H1 (cell line): ENCODE measurements at regions not wholly inside any gene's neighbourhood (a gene's known extent, or its start where the extent isn't known, plus 50 kb on each side); places are given as distances from the start of the nearest gene placed in this dataset.

Experiments used
- CTCF ChIA-PET: fragments of 300-600 bp; sonication (Branson Sonifier 250); formaldehyde crosslinking; loops from one replicate; lab custom pipeline; 2021; ENCODE audit not compliant: partially characterized antibody; lab: Charles Lee
- POLR2A ChIA-PET: fragments of 300-600 bp; sonication (Branson Sonifier 250); formaldehyde crosslinking; loops from one replicate; lab custom pipeline; 2021; ENCODE audit warnings: inconsistent platforms; ENCODE audit not compliant: partially characterized antibody; lab: Charles Lee
- DNase-seq, 2 experiments: peaks; one replicate each; pipeline versions ENCODE4 v3.0.0 to v3.0.0-alpha.2; 2010 to 2022; ENCODE audit warnings: low spot score in 2 of 2, low read depth in 1 of 2, mixed read lengths in 1 of 2
- FAIRE-seq: peaks from 2 replicates; lab custom pipeline; 2011; peaks lifted over from hg19 to GRCh38; lab: Jason Lieb, UNC
- H2AFZ ChIP-seq: 2 replicates; pipeline ENCODE4 v1.8.1; 2012; ENCODE audit warnings: low read length, inconsistent platforms
- H2AK5ac ChIP-seq: 2 replicates; pipeline ENCODE4 v1.6.1; 2013; ENCODE audit warnings: low read depth, low read length
- H2BK120ac ChIP-seq: replicated peaks from 2 replicates; pipeline ENCODE3; 2013; ENCODE audit warnings: low read depth, low read length, inconsistent platforms
- H2BK12ac ChIP-seq: 2 replicates; pipeline ENCODE4 v1.6.1; 2013; ENCODE audit warnings: low read depth, low read length
- H2BK15ac ChIP-seq: 2 replicates; pipeline ENCODE4 v1.6.1; 2013; ENCODE audit warnings: low read length
- H2BK20ac ChIP-seq: 2 replicates; pipeline ENCODE4 v1.6.1; 2013; ENCODE audit warnings: low read length
- H2BK5ac ChIP-seq: 2 replicates; pipeline ENCODE4 v1.6.1; 2013; ENCODE audit warnings: low read depth, low read length
- H3K14ac ChIP-seq: 2 replicates; pipeline ENCODE4 v1.6.1; 2013; ENCODE audit warnings: inconsistent platforms; ENCODE audit not compliant: insufficient read length
- H3K18ac ChIP-seq: 2 replicates; pipeline ENCODE4 v1.6.1; 2013; ENCODE audit warnings: low read length; ENCODE audit errors: extremely low read depth
- H3K23ac ChIP-seq: 2 replicates; pipeline ENCODE4 v1.6.1; 2013; ENCODE audit warnings: inconsistent platforms; ENCODE audit not compliant: insufficient read length
- H3K23me2 ChIP-seq: 2 replicates; pipeline ENCODE4 v1.6.1; 2013; ENCODE audit warnings: low read depth, low read length
- H3K27ac ChIP-seq: 2 replicates; pipeline ENCODE4 v1.6.1; 2011; ENCODE audit warnings: low read depth, low read length, inconsistent platforms
- H3K27me3 ChIP-seq, 4 experiments: replicated peaks in 1 of 4; 1 replicate in 1 of 4; 2 replicates in 3 of 4; pipeline versions ENCODE4 v1.6.1 to v1.8.1; 2011 to 2013; ENCODE audit warnings: low read length in 3 of 4, mild to moderate bottlenecking in 3 of 4, inconsistent platforms in 2 of 4, mixed read lengths in 2 of 4, moderate library complexity in 1 of 4; ENCODE audit not compliant: control insufficient read depth in 3 of 4, insufficient read depth in 3 of 4; ENCODE audit errors: extremely low read depth in 1 of 4
- H3K36me3 ChIP-seq, 4 experiments: 2 replicates each; pipeline versions ENCODE4 v1.6.1 to v1.8.1; 2011 to 2013; ENCODE audit warnings: mild to moderate bottlenecking in 4 of 4, low read length in 3 of 4, moderate library complexity in 2 of 4, control low read depth in 1 of 4, inconsistent platforms in 1 of 4; ENCODE audit not compliant: insufficient read depth in 4 of 4, control insufficient read depth in 2 of 4
- H3K4ac ChIP-seq: replicated peaks from 2 replicates; pipeline ENCODE3; 2013; ENCODE audit warnings: low read length, low read depth, mixed read lengths, inconsistent platforms; ENCODE audit not compliant: insufficient read length
- H3K4me1 ChIP-seq, 4 experiments: replicated peaks in 1 of 4; 1 replicate in 1 of 4; 2 replicates in 3 of 4; pipeline versions ENCODE4 v1.6.1 to v1.8.1; 2011 to 2013; ENCODE audit warnings: low read length in 3 of 4, inconsistent platforms in 2 of 4, mixed read lengths in 1 of 4; ENCODE audit not compliant: insufficient read depth in 4 of 4, control insufficient read depth in 3 of 4
- H3K4me2 ChIP-seq, 2 experiments: 2 replicates each; pipeline versions ENCODE4 v1.6.1 to v1.8.1; 2011 to 2013; ENCODE audit warnings: low read depth in 2 of 2, low read length in 2 of 2, control low read depth in 1 of 2, inconsistent platforms in 1 of 2, mild to moderate bottlenecking in 1 of 2; ENCODE audit not compliant: insufficient read depth in 1 of 2
- H3K4me3 ChIP-seq, 4 experiments: fragments of 200-600, 300-600 bp in 1 of 4; sonication (generic), shearing (Covaris generic), sonication (Bioruptor Twin) in 1 of 4; 2 replicates each; pipeline versions ENCODE4 v1.5.1 to v1.8.1; 2011 to 2016; ENCODE audit warnings: low read length in 4 of 4, low read depth in 3 of 4, control low read depth in 2 of 4, inconsistent platforms in 2 of 4, mild to moderate bottlenecking in 2 of 4, mixed read lengths in 1 of 4, moderate library complexity in 1 of 4; ENCODE audit not compliant: insufficient read depth in 2 of 4; ENCODE audit errors: extremely low read depth in 1 of 4
- H3K56ac ChIP-seq: replicated peaks from 2 replicates; pipeline ENCODE3; 2013; ENCODE audit warnings: low read depth, mild to moderate bottlenecking, mixed read lengths, low read length, inconsistent platforms; ENCODE audit not compliant: insufficient read length
- H3K79me1 ChIP-seq: 2 replicates; pipeline ENCODE4 v1.6.1; 2013; ENCODE audit warnings: low read depth, low read length, control low read depth
- H3K79me2 ChIP-seq, 2 experiments: 2 replicates each; pipeline versions ENCODE4 v1.6.1 to v1.8.1; 2012 to 2013; ENCODE audit warnings: low read length in 2 of 2, mild to moderate bottlenecking in 2 of 2, inconsistent platforms in 1 of 2; ENCODE audit not compliant: insufficient read depth in 2 of 2, control insufficient read depth in 1 of 2
- H3K9ac ChIP-seq, 4 experiments: replicated peaks in 1 of 4; 1 replicate in 1 of 4; 2 replicates in 3 of 4; pipeline versions ENCODE4 v1.6.1 to v1.8.1; 2011 to 2013; ENCODE audit warnings: low read depth in 3 of 4, low read length in 3 of 4, control low read depth in 2 of 4, mild to moderate bottlenecking in 2 of 4, moderate library complexity in 2 of 4, inconsistent platforms in 1 of 4; ENCODE audit errors: extremely low read depth in 1 of 4
- H3K9me3 ChIP-seq, 2 experiments: 2 replicates each; pipeline versions ENCODE4 v1.6.1 to v1.8.1; 2012 to 2013; ENCODE audit warnings: mild to moderate bottlenecking in 2 of 2, moderate library complexity in 2 of 2, control low read depth in 1 of 2, inconsistent platforms in 1 of 2, low read depth in 1 of 2, low read length in 1 of 2, mixed read lengths in 1 of 2; ENCODE audit not compliant: insufficient read depth in 2 of 2
- H4K20me1 ChIP-seq, 2 experiments: replicated peaks in 1 of 2; 2 replicates each; pipeline versions ENCODE3 to v1.8.1; 2011 to 2013; ENCODE audit warnings: inconsistent platforms in 2 of 2, low read length in 2 of 2, mild to moderate bottlenecking in 1 of 2; ENCODE audit not compliant: insufficient read depth in 2 of 2, control insufficient read depth in 1 of 2
- H4K5ac ChIP-seq: 2 replicates; pipeline ENCODE4 v1.6.1; 2013; ENCODE audit warnings: low read length, low read depth, mixed read lengths, inconsistent platforms; ENCODE audit not compliant: insufficient read length
- H4K8ac ChIP-seq: 2 replicates; pipeline ENCODE4 v1.8.0; 2013; ENCODE audit warnings: mild to moderate bottlenecking, moderate library complexity, low read length, inconsistent platforms; ENCODE audit not compliant: insufficient read depth; ENCODE audit errors: extremely low read depth
- H4K91ac ChIP-seq: replicated peaks from 2 replicates; pipeline ENCODE3; 2013; ENCODE audit warnings: low read length, mixed read lengths, inconsistent platforms; ENCODE audit not compliant: insufficient read length
- BRCA1 ChIP-seq: IDR thresholded peaks from 2 replicates; pipeline ENCODE4 v1.6.1; 2012; ENCODE audit warnings: low read depth, low read length, improper control_type of control experiment
- CBX5 ChIP-seq: fragments of 300-800, 300-1000 bp; sonication (generic); IDR thresholded peaks from 2 replicates; pipeline ENCODE4 v1.7.1; 2016; ENCODE audit warnings: antibody characterized with exemption, low read length, low read depth
- CBX8 ChIP-seq: fragments of 300-800, 300-1000 bp; sonication (generic); IDR thresholded peaks from 2 replicates; pipeline ENCODE4 v1.7.1; 2016; ENCODE audit warnings: low read depth, low read length, borderline replicate concordance
- CEBPB ChIP-seq: IDR thresholded peaks from 2 replicates; pipeline ENCODE4 v1.6.1; 2012; ENCODE audit warnings: low read depth, low read length
- CHD1 ChIP-seq: IDR thresholded peaks from 2 replicates; pipeline ENCODE4 v1.6.1; 2012; ENCODE audit warnings: low read depth, low read length, improper control_type of control experiment
- EZH2 ChIP-seq: fragments of 200-600 bp; sonication (generic); IDR thresholded peaks from 2 replicates; pipeline ENCODE4 v1.7.1; 2012; ENCODE audit warnings: low read depth, mild to moderate bottlenecking, moderate library complexity, low read length, inconsistent platforms; ENCODE audit not compliant: severe bottlenecking
- KDM1A ChIP-seq: fragments of 200-600, 300-600 bp; sonication (generic); IDR thresholded peaks from 2 replicates; pipeline ENCODE4 v1.7.1; 2016; ENCODE audit warnings: mild to moderate bottlenecking, low read length, borderline replicate concordance
- NRF1 ChIP-seq: IDR thresholded peaks from 2 replicates; pipeline ENCODE4 v1.6.1; 2011; ENCODE audit warnings: mild to moderate bottlenecking, low read depth, low read length, improper control_type of control experiment
- SIRT6 ChIP-seq: IDR thresholded peaks from one replicate; pipeline ENCODE4 v1.7.1; 2012; ENCODE audit warnings: low read length, inconsistent platforms
- SP1 ChIP-seq: IDR thresholded peaks from 2 replicates; pipeline ENCODE4 v1.6.1; 2011; ENCODE audit warnings: low read depth, low read length
- TCF12 ChIP-seq: IDR thresholded peaks from 2 replicates; pipeline ENCODE4 v1.6.1; 2011; ENCODE audit warnings: low read depth, mild to moderate bottlenecking, low read length
- TEAD4 ChIP-seq: IDR thresholded peaks from 2 replicates; pipeline ENCODE4 v1.6.1; 2012; ENCODE audit warnings: low read depth, low read length, inconsistent platforms, mixed read lengths
- YY1 ChIP-seq: IDR thresholded peaks from 2 replicates; pipeline ENCODE4 v1.6.1; 2011; ENCODE audit warnings: low read depth, mild to moderate bottlenecking, low read length
- WGBS, 2 experiments: shearing (Covaris generic) in 1 of 2; methylation state at CpG; one replicate each; pipeline versions ENCODE4 v1.1.6 to v1.1.7; 2013 to 2015; ENCODE audit warnings: low lambda C conversion rate in 2 of 2, mixed read lengths in 2 of 2, inconsistent platforms in 1 of 2, low coverage in 1 of 2, missing lambda C conversion rate in 1 of 2; ENCODE audit not compliant: insufficient replicate concordance in 2 of 2, insufficient coverage in 1 of 2, insufficient read length in 1 of 2; ENCODE audit errors: extremely low coverage in 1 of 2, missing lambda C conversion rate in 1 of 2; 5-methylcytosine and 5-hydroxymethylcytosine counted together
- TF ChIP-seq, protein P1 (sequence below), 3 experiments: IDR thresholded peaks; 1 replicate in 2 of 3; 2 replicates in 1 of 3; pipeline versions ENCODE4 v1.5.1 to v1.6.1; 2011; ENCODE audit warnings: low read length in 3 of 3, mild to moderate bottlenecking in 3 of 3, inconsistent platforms in 2 of 3, low read depth in 1 of 3, moderate library complexity in 1 of 3; ENCODE audit not compliant: insufficient read depth in 1 of 3; ENCODE audit errors: control extremely low read depth in 1 of 3

DNA sequence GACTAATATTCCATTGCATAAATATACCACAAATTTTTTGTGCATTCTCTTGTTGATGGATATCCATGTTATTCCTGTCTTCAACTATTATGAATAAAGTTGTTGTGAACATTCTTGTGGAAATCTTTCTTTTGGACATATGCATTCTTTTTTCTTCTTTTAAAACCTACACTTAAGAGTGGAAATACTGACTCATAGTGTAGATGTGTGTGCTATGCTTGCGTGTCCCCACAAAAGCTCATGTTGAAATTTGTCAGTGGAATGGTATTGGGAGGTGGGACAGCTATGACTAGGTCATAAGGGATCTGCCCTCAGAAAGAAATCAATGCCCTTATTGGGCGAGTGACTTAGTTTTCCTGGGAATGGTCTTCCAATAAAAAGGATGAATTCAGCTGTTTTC, 203.6 kb upstream of the PRSS58 start:
- Histone ChIP-seq H3K4ac (no peak overlapping the region), H2BK5ac (no peak overlapping the region), H3K27me3 (no peaks in the 10 kb centered on the region; a peak in 1 of 7 replicates), H3K79me2 (no peaks in the 10 kb centered on the region), H2BK12ac (no peak overlapping the region), H3K23ac (no peak overlapping the region), H4K5ac (no peak overlapping the region), H3K4me1 (no peaks in the 10 kb centered on the region), H3K4me3 (no peak overlapping the region), H2AK5ac (no peak overlapping the region), H3K36me3 (no peaks in the 10 kb centered on the region), H3K14ac (no peak overlapping the region), H3K9ac (no peak overlapping the region), H2BK15ac (no peak overlapping the region), H3K9me3 (no peaks in the 10 kb centered on the region), H3K79me1 (no peaks in the 10 kb centered on the region), H3K4me2 (no peak overlapping the region), H2BK120ac (no peak overlapping the region), H2AFZ (no peak overlapping the region), H3K27ac (no peak overlapping the region), H2BK20ac (no peak overlapping the region), H4K20me1 (no peaks in the 10 kb centered on the region), H4K91ac (no peak overlapping the region), H3K56ac (no peak overlapping the region), H4K8ac (no peak overlapping the region), H3K23me2 (no peaks in the 10 kb centered on the region), H3K18ac (no peak overlapping the region)
- ChIA-PET CTCF (interaction anchor here (0.6 to 24.2 kb wide), 23 partner anchors 8 to 803 kb away, joined by 3 to 682 read pairs (median 4); no protein-coding TSS in a partner anchor), POLR2A (no interaction called here)
- DNase-seq (no peak), FAIRE-seq (no peak)
- 89% methylated on average over 2 of the region's 2 CpGs; no CpG with 5 or more reads in 1 of the 2 experiments for WGBS, 2 experiments
- TF ChIP-seq SP1 (no peak), YY1 (no peak), SIRT6 (no peak), CHD1 (no peak), CEBPB (no peak), NRF1 (no peak), TEAD4 (no peak), CBX8 (no peak), CBX5 (no peak), KDM1A (no peak), BRCA1 (no peak), TCF12 (no peak), EZH2 (no peak)
- TF ChIP-seq, protein P1, sequence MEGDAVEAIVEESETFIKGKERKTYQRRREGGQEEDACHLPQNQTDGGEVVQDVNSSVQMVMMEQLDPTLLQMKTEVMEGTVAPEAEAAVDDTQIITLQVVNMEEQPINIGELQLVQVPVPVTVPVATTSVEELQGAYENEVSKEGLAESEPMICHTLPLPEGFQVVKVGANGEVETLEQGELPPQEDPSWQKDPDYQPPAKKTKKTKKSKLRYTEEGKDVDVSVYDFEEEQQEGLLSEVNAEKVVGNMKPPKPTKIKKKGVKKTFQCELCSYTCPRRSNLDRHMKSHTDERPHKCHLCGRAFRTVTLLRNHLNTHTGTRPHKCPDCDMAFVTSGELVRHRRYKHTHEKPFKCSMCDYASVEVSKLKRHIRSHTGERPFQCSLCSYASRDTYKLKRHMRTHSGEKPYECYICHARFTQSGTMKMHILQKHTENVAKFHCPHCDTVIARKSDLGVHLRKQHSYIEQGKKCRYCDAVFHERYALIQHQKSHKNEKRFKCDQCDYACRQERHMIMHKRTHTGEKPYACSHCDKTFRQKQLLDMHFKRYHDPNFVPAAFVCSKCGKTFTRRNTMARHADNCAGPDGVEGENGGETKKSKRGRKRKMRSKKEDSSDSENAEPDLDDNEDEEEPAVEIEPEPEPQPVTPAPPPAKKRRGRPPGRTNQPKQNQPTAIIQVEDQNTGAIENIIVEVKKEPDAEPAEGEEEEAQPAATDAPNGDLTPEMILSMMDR (IDR thresholded peaks at IDR 0.05; ENCODE audit: control extremely low read depth in 1 of 3, insufficient read depth in 1 of 3, low read depth in 1 of 3, low read length in 3 of 3), result no peak
